Smooth muscle cell (in vitro differentiated cells): ENCODE measurements at regions not wholly inside any gene's neighbourhood (a gene's known extent, or its start where the extent isn't known, plus 50 kb on each side); places are given as distances from the start of the nearest gene placed in this dataset.

ENCODE experiments used
- DNase-seq: peaks from one replicate; lab custom pipeline; 2025; ENCODE audit not compliant: unreplicated experiment; lab: John Stamatoyannopoulos, UW
- H2AFZ ChIP-seq: fragments of 200-600 bp; sonication (generic); 2 replicates; pipeline ENCODE4 v1.6.0; 2016; ENCODE audit warnings: antibody characterized with exemption, low read depth, mild to moderate bottlenecking
- H3F3A ChIP-seq: fragments of 200-600 bp; sonication (generic); 2 replicates; pipeline ENCODE4 v1.6.0; 2017; ENCODE audit warnings: antibody characterized with exemption, low read depth
- H3K27ac ChIP-seq: fragments of 200-600 bp; sonication (generic); 2 replicates; pipeline ENCODE4 v1.5.1; 2016; ENCODE audit warnings: low read depth, mild to moderate bottlenecking
- H3K27me3 ChIP-seq: fragments of 200-600 bp; sonication (generic); 2 replicates; pipeline ENCODE4 v1.6.1; 2016; ENCODE audit warnings: low read depth, mild to moderate bottlenecking
- H3K36me3 ChIP-seq: fragments of 200-600 bp; sonication (generic); 2 replicates; pipeline ENCODE4 v1.5.1; 2016; ENCODE audit warnings: low read depth
- H3K4me1 ChIP-seq: fragments of 200-600 bp; sonication (generic); 2 replicates; pipeline ENCODE4 v1.5.1; 2016; ENCODE audit warnings: low read depth
- H3K4me2 ChIP-seq: fragments of 200-600 bp; sonication (generic); 2 replicates; pipeline ENCODE4 v1.6.0; 2016; ENCODE audit warnings: mild to moderate bottlenecking
- H3K4me3 ChIP-seq: fragments of 200-600 bp; sonication (generic); 2 replicates; pipeline ENCODE4 v1.5.1; 2016; ENCODE audit warnings: mild to moderate bottlenecking
- H3K79me2 ChIP-seq: fragments of 200-600 bp; sonication (generic); 2 replicates; pipeline ENCODE4 v1.6.0; 2016; ENCODE audit warnings: low read depth, mild to moderate bottlenecking
- H3K9ac ChIP-seq: fragments of 200-600 bp; sonication (generic); 2 replicates; pipeline ENCODE4 v1.6.0; 2016; ENCODE audit warnings: low read depth
- H3K9me3 ChIP-seq: fragments of 200-600 bp; sonication (generic); replicated peaks from 2 replicates; pipeline ENCODE4 v1.5.1; 2016; ENCODE audit warnings: low read depth
- H4K20me1 ChIP-seq: fragments of 200-600 bp; sonication (generic); 2 replicates; pipeline ENCODE4 v1.6.0; 2016; ENCODE audit warnings: low read depth
- WGBS: methylation state at CpG from one replicate; pipeline ENCODE4 v1.1.7; 2016; ENCODE audit warnings: low lambda C conversion rate; 5-methylcytosine and 5-hydroxymethylcytosine counted together
- TF ChIP-seq, protein P1 (sequence below): fragments of 200-600 bp; sonication (generic); IDR thresholded peaks from 2 replicates; pipeline ENCODE4 v1.5.1; 2017; ENCODE audit warnings: borderline replicate concordance, mild to moderate bottlenecking, antibody characterized with exemption; ENCODE audit not compliant: insufficient read depth, poor library complexity, severe bottlenecking

DNA sequence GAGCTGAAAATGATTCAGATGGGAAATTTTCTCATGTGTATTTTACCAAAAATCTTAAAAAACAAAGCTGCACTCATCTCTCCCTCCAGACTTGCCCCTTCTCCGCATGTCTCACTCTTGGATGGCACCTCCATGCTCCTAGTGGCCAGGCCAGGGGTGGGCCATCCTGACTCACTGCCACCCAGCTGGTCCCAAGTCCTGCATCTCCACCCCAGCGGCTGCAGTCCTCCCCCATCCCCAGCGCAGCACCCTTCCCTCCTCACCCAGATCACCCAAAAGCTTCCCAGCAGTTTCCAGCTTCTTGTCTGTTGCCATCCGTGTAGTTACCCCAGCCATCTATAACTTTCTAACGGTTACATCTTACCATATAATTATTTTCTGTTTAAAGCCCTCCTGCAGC lies 53.0 kb upstream of the INSIG1 start:
- 98% methylated on average over 5 of the region's 5 CpGs for WGBS
- H3K27me3 ChIP-seq = no peaks in the 10 kb centered on the region
- no peaks in the 10 kb centered on the region for H4K20me1 ChIP-seq
- no peaks in the 10 kb centered on the region for H3K79me2 ChIP-seq
- no peak overlapping the region for H3K9ac ChIP-seq
- no peaks in the 10 kb centered on the region for H3K4me1 ChIP-seq
- H3K4me3 ChIP-seq = no peak overlapping the region
- no peaks in the 10 kb centered on the region for H3K36me3 ChIP-seq
- H3K27ac ChIP-seq = no peak overlapping the region
- no peak overlapping the region for H2AFZ ChIP-seq
- no peak for DNase-seq
- TF ChIP-seq, protein P1, sequence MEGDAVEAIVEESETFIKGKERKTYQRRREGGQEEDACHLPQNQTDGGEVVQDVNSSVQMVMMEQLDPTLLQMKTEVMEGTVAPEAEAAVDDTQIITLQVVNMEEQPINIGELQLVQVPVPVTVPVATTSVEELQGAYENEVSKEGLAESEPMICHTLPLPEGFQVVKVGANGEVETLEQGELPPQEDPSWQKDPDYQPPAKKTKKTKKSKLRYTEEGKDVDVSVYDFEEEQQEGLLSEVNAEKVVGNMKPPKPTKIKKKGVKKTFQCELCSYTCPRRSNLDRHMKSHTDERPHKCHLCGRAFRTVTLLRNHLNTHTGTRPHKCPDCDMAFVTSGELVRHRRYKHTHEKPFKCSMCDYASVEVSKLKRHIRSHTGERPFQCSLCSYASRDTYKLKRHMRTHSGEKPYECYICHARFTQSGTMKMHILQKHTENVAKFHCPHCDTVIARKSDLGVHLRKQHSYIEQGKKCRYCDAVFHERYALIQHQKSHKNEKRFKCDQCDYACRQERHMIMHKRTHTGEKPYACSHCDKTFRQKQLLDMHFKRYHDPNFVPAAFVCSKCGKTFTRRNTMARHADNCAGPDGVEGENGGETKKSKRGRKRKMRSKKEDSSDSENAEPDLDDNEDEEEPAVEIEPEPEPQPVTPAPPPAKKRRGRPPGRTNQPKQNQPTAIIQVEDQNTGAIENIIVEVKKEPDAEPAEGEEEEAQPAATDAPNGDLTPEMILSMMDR = no peak
- no peaks in the 10 kb centered on the region for H3F3A ChIP-seq
- H3K9me3 ChIP-seq = no peaks in the 10 kb centered on the region
- no peak overlapping the region for H3K4me2 ChIP-seq

GRCh38 chr7:155247479-155248365 lies 50.0 kb upstream of the INSIG1 start:
- Histone ChIP-seq H3K4me1 (no peaks in the 10 kb centered on the region), H3K36me3 (no peaks in the 10 kb centered on the region), H2AFZ (no peak overlapping the region), H3K4me2 (no peak overlapping the region), H3K9me3 (no peaks in the 10 kb centered on the region), H3K27me3 (no peaks in the 10 kb centered on the region), H3K27ac (peak overlapping the region; percentile 42), H3F3A (no peaks in the 10 kb centered on the region), H3K4me3 (no peak overlapping the region), H4K20me1 (no peaks in the 10 kb centered on the region), H3K79me2 (no peaks in the 10 kb centered on the region), H3K9ac (no peak overlapping the region)
- no peak for DNase-seq
- TF ChIP-seq, protein P1 = no peak
- WGBS = 81% methylated on average over 14 of the region's 14 CpGs
